A549 (cell line): ENCODE measurements at regions not wholly inside any gene's neighbourhood (a gene's known extent, or its start where the extent isn't known, plus 50 kb on each side); places are given as distances from the start of the nearest gene placed in this dataset.

Experiments
- BCL3 ChIP-seq: fragments of >200 bp; sonication (Bioruptor Twin); formaldehyde crosslinking; IDR thresholded peaks from 3 replicates; pipeline ENCODE4 v1.6.1; 2016
- CBX2 ChIP-seq: fragments of 200-600 bp; sonication (generic); IDR thresholded peaks from 2 replicates; pipeline ENCODE4 v1.6.1; 2016; ENCODE audit warnings: low read depth, mild to moderate bottlenecking, borderline replicate concordance
- CHD2 ChIP-seq: fragments of 150-350 bp; IDR thresholded peaks from 2 replicates; pipeline ENCODE4 v1.6.1; 2014; ENCODE audit warnings: low read length; ENCODE audit not compliant: partially characterized antibody
- CTCF ChIP-seq: fragments of >200 bp; sonication (Bioruptor Twin); formaldehyde crosslinking; IDR thresholded peaks from 3 replicates; pipeline ENCODE4 v1.5.1; 2016
- ESRRA ChIP-seq: fragments of 150-350 bp; IDR thresholded peaks from 2 replicates; pipeline ENCODE4 v1.6.1; 2014; ENCODE audit warnings: mild to moderate bottlenecking, low read length, borderline replicate concordance
- HDAC2 ChIP-seq: fragments of 200-600 bp; sonication (generic); IDR thresholded peaks from 2 replicates; pipeline ENCODE4 v1.6.1; 2016
- HES2 ChIP-seq: fragments of >200 bp; sonication (Bioruptor Twin); formaldehyde crosslinking; IDR thresholded peaks from 2 replicates; pipeline ENCODE4 v1.6.1; 2016
- HMGXB4 ChIP-seq: fragments of 250-450 bp; sonication (Bioruptor Pico); IDR thresholded peaks from 2 replicates; pipeline ENCODE4 v1.5.0; 2021; ENCODE audit warnings: mild to moderate bottlenecking, moderate library complexity, borderline replicate concordance
- HOXA7 ChIP-seq: fragments of 250-450 bp; sonication (Bioruptor Pico); IDR thresholded peaks from 2 replicates; pipeline ENCODE4 v1.5.0; 2020; ENCODE audit warnings: mild to moderate bottlenecking, moderate library complexity
- JUNB ChIP-seq: fragments of >200 bp; sonication (Bioruptor Twin); formaldehyde crosslinking; IDR thresholded peaks from 2 replicates; pipeline ENCODE4 v1.6.1; 2016
- KDM1A ChIP-seq: fragments of 200-600 bp; sonication (generic); IDR thresholded peaks from 2 replicates; pipeline ENCODE4 v1.6.1; 2016; ENCODE audit warnings: low read depth, mild to moderate bottlenecking
- MAZ ChIP-seq: fragments of 150-350 bp; IDR thresholded peaks from 2 replicates; pipeline ENCODE4 v1.6.1; 2014; ENCODE audit warnings: antibody characterized with exemption, low read depth, low read length, borderline replicate concordance
- MYC ChIP-seq: IDR thresholded peaks from 2 replicates; pipeline ENCODE4 v1.6.1; 2012; ENCODE audit warnings: mild to moderate bottlenecking, inconsistent platforms, low read length, improper control_type of control experiment, borderline replicate concordance
- PBX3 ChIP-seq: IDR thresholded peaks from 2 replicates; pipeline ENCODE4 v1.6.1; 2012
- PHF8 ChIP-seq: fragments of 200-600 bp; sonication (generic); IDR thresholded peaks from 2 replicates; pipeline ENCODE4 v1.6.1; 2016; ENCODE audit warnings: low read depth, mild to moderate bottlenecking, antibody characterized with exemption, moderate library complexity, borderline replicate concordance
- POLR2A ChIP-seq: IDR thresholded peaks from 2 replicates; pipeline ENCODE4 v1.6.1; 2012; ENCODE audit warnings: mild to moderate bottlenecking, low read length
- POLR2AphosphoS2 ChIP-seq: conservative IDR thresholded peaks from 2 replicates; pipeline ENCODE4 v1.6.1; 2012; ENCODE audit warnings: low read length, improper control_type of control experiment, inconsistent platforms
- RAD21 ChIP-seq, 2 experiments: fragments of >200 bp in 1 of 2; sonication (Bioruptor Twin) in 1 of 2; formaldehyde crosslinking in 1 of 2; IDR thresholded peaks in 1 of 2; conservative IDR thresholded peaks in 1 of 2; 2 replicates in 1 of 2; 3 replicates in 1 of 2; pipeline ENCODE4 v1.6.1; 2012 to 2018; ENCODE audit warnings: inconsistent platforms in 1 of 2
- REST ChIP-seq: fragments of 200-600 bp; sonication (generic); IDR thresholded peaks from 2 replicates; pipeline ENCODE4 v1.6.1; 2016; ENCODE audit warnings: antibody characterized with exemption, mild to moderate bottlenecking, moderate library complexity
- RFX5 ChIP-seq: fragments of 450-650 bp; IDR thresholded peaks from 2 replicates; pipeline ENCODE4 v1.7.1; 2014; ENCODE audit warnings: antibody characterized with exemption, mild to moderate bottlenecking, moderate library complexity
- SMC3 ChIP-seq: fragments of >200 bp; sonication (Bioruptor Twin); formaldehyde crosslinking; IDR thresholded peaks from 3 replicates; pipeline ENCODE4 v1.6.1; 2018; ENCODE audit warnings: inconsistent platforms
- ZFP36 ChIP-seq: fragments of 450-650 bp; IDR thresholded peaks from 2 replicates; pipeline ENCODE4 v1.6.1; 2014; ENCODE audit warnings: borderline replicate concordance; ENCODE audit not compliant: partially characterized antibody
- ZNF302 ChIP-seq: fragments of 250-450 bp; sonication (Bioruptor Pico); IDR thresholded peaks from 2 replicates; pipeline ENCODE4 v1.9.0; 2021; ENCODE audit warnings: inconsistent platforms, mild to moderate bottlenecking, moderate library complexity

GRCh38 chr6:47168180-47168579 is 126.0 kb upstream of the ADGRF1 start (continued):
- no peak for TF ChIP-seq CHD2
- TF ChIP-seq HOXA7 (CRISPR knock-in tag) = no peak
- TF ChIP-seq HDAC2 = no peak
- TF ChIP-seq ZFP36 = no peak
- no peak for TF ChIP-seq HMGXB4
- no peak for TF ChIP-seq PBX3
- TF ChIP-seq RAD21 (conservative IDR thresholded peaks at IDR 0.05 in 1 of 2, IDR thresholded peaks at IDR 0.05 in 1 of 2) = peak; percentile 12 to 56; a peak in 4 of 5 replicates
- TF ChIP-seq ESRRA = no peak
- peak; percentile 76 for TF ChIP-seq HES2
- TF ChIP-seq KDM1A = no peak
- no peak for TF ChIP-seq POLR2A
- TF ChIP-seq MAZ = no peak
- TF ChIP-seq MYC = no peak
- TF ChIP-seq POLR2AphosphoS2 = no peak
- TF ChIP-seq SMC3 = peak; percentile 54
- peak; percentile 84; the same call in 1 of the 3 replicates for TF ChIP-seq BCL3
- peak; percentile 95 for TF ChIP-seq JUNB
- TF ChIP-seq REST = no peak
- no peak for TF ChIP-seq ZNF302 (CRISPR knock-in tag)
- no peak for TF ChIP-seq CBX2
- no peak for TF ChIP-seq PHF8
- TF ChIP-seq CTCF = no peak
- no peak for TF ChIP-seq RFX5
